Common myeloid progenitor, CD34-positive (primary cell): ENCODE measurements at regions not wholly inside any gene's neighbourhood (a gene's known extent, or its start where the extent isn't known, plus 50 kb on each side); places are given as distances from the start of the nearest gene placed in this dataset.
"Not testable (repeated sequence)": the region's sequence is repeated elsewhere in the genome, so short reads cannot be mapped to it uniquely, and the experiment has no call there.

Experiments
- CTCF ChIA-PET: fragments of 350-600 bp; sonication (Branson Sonifier 250); formaldehyde crosslinking; loops from one replicate; lab custom pipeline; 2021; ENCODE audit warnings: antibody characterized with exemption; lab: Charles Lee
- POLR2A ChIA-PET: fragments of 350-600 bp; sonication (Branson Sonifier 250); formaldehyde crosslinking; loops from one replicate; lab custom pipeline; 2021; ENCODE audit warnings: antibody characterized with exemption; lab: Charles Lee
- DNase-seq, 3 donors: peaks; one replicate each; pipeline versions ENCODE4 v3.0.0 to v3.0.0-alpha.2; 2013
- H3K27ac ChIP-seq, 2 experiments: 1 replicate in 1 of 2; 2 replicates in 1 of 2; pipeline ENCODE4 v1.7.0; 2013; ENCODE audit warnings: inconsistent platforms in 2 of 2, low read length in 2 of 2, mild to moderate bottlenecking in 2 of 2, low read depth in 1 of 2, moderate library complexity in 1 of 2; ENCODE audit not compliant: severe bottlenecking in 2 of 2, insufficient read depth in 1 of 2, poor library complexity in 1 of 2
- H3K27me3 ChIP-seq, 5 experiments: replicated peaks in 2 of 5; 1 replicate in 3 of 5; 2 replicates in 2 of 5; pipeline versions ENCODE4 v1.6.1 to v1.7.0; 2013; ENCODE audit warnings: low read length in 4 of 5, mild to moderate bottlenecking in 2 of 5, moderate library complexity in 2 of 5, inconsistent platforms in 1 of 5; ENCODE audit not compliant: insufficient read depth in 5 of 5, control insufficient read depth in 4 of 5
- H3K36me3 ChIP-seq, 4 experiments: 1 replicate in 2 of 4; 2 replicates in 2 of 4; pipeline versions ENCODE4 v1.6.1 to v1.7.0; 2013; ENCODE audit warnings: low read length in 3 of 4, control low read depth in 1 of 4, mild to moderate bottlenecking in 1 of 4; ENCODE audit not compliant: control insufficient read depth in 4 of 4, insufficient read depth in 4 of 4
- H3K4me1 ChIP-seq, 4 experiments: 1 replicate in 3 of 4; 2 replicates in 1 of 4; pipeline versions ENCODE4 v1.6.1 to v1.7.1; 2013; ENCODE audit warnings: low read length in 3 of 4, mild to moderate bottlenecking in 3 of 4, control low read depth in 1 of 4, inconsistent platforms in 1 of 4, moderate library complexity in 1 of 4; ENCODE audit not compliant: control insufficient read depth in 4 of 4, insufficient read depth in 4 of 4; ENCODE audit errors: control extremely low read depth in 1 of 4
- H3K4me3 ChIP-seq, 7 experiments: 1 replicate in 4 of 7; 2 replicates in 3 of 7; pipeline versions ENCODE4 v1.5.1 to v1.7.0; 2013; ENCODE audit warnings: mild to moderate bottlenecking in 7 of 7, low read length in 6 of 7, moderate library complexity in 6 of 7, inconsistent platforms in 2 of 7, low read depth in 2 of 7, control low read depth in 1 of 7; ENCODE audit not compliant: insufficient read depth in 4 of 7, control insufficient read depth in 1 of 7; ENCODE audit errors: extremely low read depth in 1 of 7
- H3K9me3 ChIP-seq, 5 experiments: 1 replicate in 4 of 5; 2 replicates in 1 of 5; pipeline versions ENCODE4 v1.6.1 to v1.7.1; 2013; ENCODE audit warnings: low read length in 4 of 5, mild to moderate bottlenecking in 2 of 5, inconsistent platforms in 1 of 5, low read depth in 1 of 5, moderate library complexity in 1 of 5; ENCODE audit not compliant: control insufficient read depth in 4 of 5, insufficient read depth in 2 of 5; ENCODE audit errors: control extremely low read depth in 1 of 5
- WGBS: methylation state at CpG from one replicate; pipeline ENCODE4 v1.1.5; 2013; ENCODE audit not compliant: insufficient coverage; 5-methylcytosine and 5-hydroxymethylcytosine counted together

DNA sequence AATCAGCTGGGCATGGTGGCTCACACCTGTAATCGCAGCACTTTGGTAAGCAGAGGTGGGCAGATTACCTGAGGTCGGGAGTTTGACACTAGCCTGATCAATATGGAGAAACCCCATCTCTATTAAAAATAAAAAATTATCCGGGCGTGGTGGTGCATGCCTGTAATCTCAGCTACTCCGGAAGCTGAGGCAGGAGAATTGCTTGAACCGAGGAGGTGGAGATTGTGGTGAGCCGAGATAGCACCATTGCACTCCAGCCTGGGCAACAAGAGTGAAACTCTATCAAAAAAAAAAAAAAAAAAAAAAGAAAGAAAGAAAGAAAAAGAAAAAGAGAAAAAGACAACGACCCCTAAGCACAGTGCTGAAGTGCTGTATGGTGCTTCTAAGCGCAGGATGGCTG, 280.6 kb upstream of the MAF start:
- H3K4me3 ChIP-seq, H3K36me3 ChIP-seq, DNase-seq, H3K27me3 ChIP-seq, H3K9me3 ChIP-seq, H3K4me1 ChIP-seq, CTCF ChIA-PET, H3K27ac ChIP-seq: not testable (repeated sequence)
- POLR2A ChIA-PET, result interaction anchor here (0.7 kb wide), 1 partner anchor 56 kb away, joined by 3 read pairs; no protein-coding TSS in a partner anchor
- 100% methylated on average over 2 of the region's 9 CpGs for WGBS

DNA sequence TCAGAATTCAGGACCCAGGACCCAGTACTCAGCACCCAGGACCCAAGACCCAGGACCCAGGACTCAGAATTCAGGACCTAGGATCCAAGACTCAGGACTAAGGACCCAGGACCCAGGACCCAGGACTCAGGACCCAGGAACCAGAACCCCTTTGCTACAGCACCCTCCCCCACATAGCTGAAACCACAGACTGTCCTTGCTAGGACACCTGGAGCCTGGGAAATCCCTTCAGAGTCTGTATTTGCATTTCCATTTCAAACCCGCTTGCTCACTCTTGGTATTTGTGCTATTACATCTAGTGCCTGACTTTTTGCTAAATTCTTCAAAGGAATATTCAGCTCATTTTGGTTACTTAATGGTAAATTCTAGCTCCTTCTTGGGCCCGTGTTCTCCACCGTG, 275.8 kb upstream of the MAF start:
- 100% methylated on average over 3 of the region's 3 CpGs for WGBS
- H3K9me3 ChIP-seq, result no peaks in the 10 kb centered on the region

DNA sequence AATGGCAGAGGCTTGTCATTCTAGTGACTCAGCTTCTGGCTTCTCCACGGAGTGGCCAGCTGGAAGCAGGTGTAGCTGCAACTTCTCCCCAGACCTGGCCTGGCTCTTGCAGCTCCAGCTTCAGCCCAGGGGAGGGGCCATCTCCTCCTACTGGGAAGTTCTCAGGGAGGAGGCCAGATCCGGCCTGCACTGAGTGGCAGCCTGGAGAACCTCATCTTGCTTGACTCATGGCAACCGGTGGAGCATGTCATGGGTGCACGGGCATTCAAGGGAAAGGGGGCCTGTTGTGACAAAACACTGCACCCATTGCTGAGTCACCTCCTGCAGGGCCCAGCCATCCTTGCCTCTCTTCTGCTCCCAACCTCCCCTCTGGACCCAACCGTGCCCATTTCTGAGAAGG, 273.9 kb upstream of the MAF start:
- Histone ChIP-seq H3K4me3 (no peak overlapping the region), H3K4me1 (no peaks in the 10 kb centered on the region), H3K27ac (no peak overlapping the region), H3K27me3 (no peaks in the 10 kb centered on the region), H3K36me3 (no peaks in the 10 kb centered on the region), H3K9me3 (peaks cover 0 to 2% (median 0%) of the 10 kb centered on the region in 5 experiments)
- WGBS, result 90% methylated on average over 5 of the region's 5 CpGs
- POLR2A ChIA-PET, result no interaction called here
- no peak for DNase-seq
- CTCF ChIA-PET, result no interaction called here

More for the DNA sequence above, 275.8 kb upstream of the MAF start:
- Histone ChIP-seq H3K4me3 (no peak overlapping the region), H3K27ac (no peak overlapping the region), H3K27me3 (no peaks in the 10 kb centered on the region), H3K4me1 (no peaks in the 10 kb centered on the region), H3K36me3 (no peaks in the 10 kb centered on the region)
- no peak for DNase-seq
- ChIA-PET CTCF (no interaction called here), POLR2A (no interaction called here)

DNA sequence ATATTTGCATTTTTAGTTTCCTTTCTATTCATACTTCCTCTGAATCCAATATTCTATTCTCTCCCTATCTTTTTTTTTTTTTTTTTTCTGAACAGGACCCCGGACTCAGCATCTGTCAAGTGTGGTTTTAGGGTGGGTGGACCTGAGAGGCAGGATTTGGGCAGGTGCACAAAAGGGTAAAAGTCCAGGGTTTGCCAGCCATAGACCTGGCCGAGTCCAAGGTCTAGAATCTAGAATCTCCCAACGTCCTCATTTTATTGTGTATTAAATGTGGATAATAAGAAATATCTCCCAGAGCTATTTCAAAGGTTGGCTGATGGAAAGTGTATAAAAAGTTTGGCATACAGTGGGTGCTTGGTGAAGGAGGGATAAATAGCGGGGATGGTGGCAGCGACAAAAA, 273.3 kb upstream of the MAF start:
- peaks cover 0 to 2% (median 0%) of the 10 kb centered on the region in 5 experiments for H3K9me3 ChIP-seq
- CTCF ChIA-PET, result no interaction called here
- POLR2A ChIA-PET, result no interaction called here
- no peaks in the 10 kb centered on the region for H3K27me3 ChIP-seq
- DNase-seq, result no peak
- H3K4me1 ChIP-seq, result no peaks in the 10 kb centered on the region
- H3K27ac ChIP-seq, result no peak overlapping the region
- WGBS, result 100% methylated on average over 2 of the region's 5 CpGs
- no peak overlapping the region for H3K4me3 ChIP-seq
- H3K36me3 ChIP-seq, result no peaks in the 10 kb centered on the region

DNA sequence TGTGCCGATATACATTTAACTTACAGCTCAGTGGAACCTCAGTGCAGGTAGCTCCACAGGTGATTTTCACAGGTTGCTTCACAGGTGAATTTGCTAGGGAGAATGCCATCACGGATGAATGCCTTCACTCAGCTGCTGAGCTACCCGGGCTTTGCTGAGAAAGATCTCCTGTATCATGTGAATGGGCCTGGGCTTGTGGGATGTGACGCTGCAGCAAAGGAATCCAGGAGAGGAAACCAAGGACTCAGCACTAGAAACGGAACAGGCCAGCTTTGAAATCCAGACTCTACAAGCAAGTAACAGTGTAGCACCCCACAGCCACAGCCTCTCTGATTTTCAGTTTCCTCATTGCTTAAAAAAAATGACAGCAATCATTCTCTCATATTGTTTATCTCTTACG, 271.4 kb upstream of the MAF start:
- CTCF ChIA-PET, result no interaction called here
- 95% methylated on average over 4 of the region's 6 CpGs for WGBS

DNA sequence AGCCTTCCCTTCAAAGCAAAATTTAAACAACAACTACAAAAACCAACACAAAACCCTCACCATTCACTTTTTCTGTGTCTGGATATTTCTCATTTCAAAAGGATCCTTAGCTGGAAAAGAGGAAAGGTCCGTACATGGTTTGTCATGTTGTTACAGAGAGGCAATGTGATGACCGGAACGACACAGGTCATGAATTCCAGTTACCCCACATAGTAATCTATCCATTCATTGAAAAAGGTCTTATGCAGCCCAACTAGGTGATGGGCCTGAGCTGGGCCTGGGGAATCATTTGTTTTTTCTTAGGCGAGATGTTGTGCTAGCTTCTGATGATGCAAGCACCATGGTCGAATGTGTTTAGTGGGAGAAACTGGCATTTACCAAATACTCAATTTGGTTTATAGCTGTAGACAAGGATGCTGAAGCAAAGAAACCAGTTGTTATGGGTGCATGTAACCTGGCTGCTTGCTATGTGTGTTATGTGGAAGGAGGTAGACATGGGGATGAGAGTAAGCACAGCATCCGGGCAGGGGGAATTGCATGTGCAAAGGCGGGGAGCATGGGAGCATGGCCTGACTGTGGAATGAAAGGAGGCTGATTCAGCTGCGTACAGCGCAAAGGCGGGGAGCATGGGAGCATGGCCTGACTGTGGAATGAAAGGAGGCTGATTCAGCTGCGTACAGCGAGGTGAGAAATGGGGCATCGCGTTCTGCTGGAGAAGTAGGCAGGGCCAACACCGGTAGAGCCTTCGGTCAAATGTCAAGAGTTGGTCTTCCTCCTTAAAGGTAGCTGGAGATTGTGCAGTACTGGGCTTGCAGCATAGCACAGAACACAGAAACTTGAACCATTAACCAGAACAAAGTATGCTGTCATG, 269.7 kb upstream of the MAF start:
- CTCF ChIA-PET, result no interaction called here
- Histone ChIP-seq H3K9me3 (peaks cover 0 to 2% (median 0%) of the 10 kb centered on the region in 5 experiments), H3K27ac (no peak overlapping the region), H3K27me3 (no peaks in the 10 kb centered on the region), H3K4me1 (peaks cover 0 to 3% (median 1%) of the 10 kb centered on the region in 4 experiments), H3K4me3 (no peak overlapping the region), H3K36me3 (no peaks in the 10 kb centered on the region)
- no peak for DNase-seq
- POLR2A ChIA-PET, result no interaction called here
- 97% methylated on average over 13 of the region's 16 CpGs for WGBS

More for the DNA sequence above, 271.4 kb upstream of the MAF start:
- POLR2A ChIA-PET, result no interaction called here
- peaks cover 0 to 2% (median 0%) of the 10 kb centered on the region in 5 experiments for H3K9me3 ChIP-seq
- no peak overlapping the region for H3K4me3 ChIP-seq
- no peaks in the 10 kb centered on the region for H3K27me3 ChIP-seq
- H3K36me3 ChIP-seq, result no peaks in the 10 kb centered on the region
- H3K27ac ChIP-seq, result no peak overlapping the region
- no peaks in the 10 kb centered on the region for H3K4me1 ChIP-seq
- no peak for DNase-seq

DNA sequence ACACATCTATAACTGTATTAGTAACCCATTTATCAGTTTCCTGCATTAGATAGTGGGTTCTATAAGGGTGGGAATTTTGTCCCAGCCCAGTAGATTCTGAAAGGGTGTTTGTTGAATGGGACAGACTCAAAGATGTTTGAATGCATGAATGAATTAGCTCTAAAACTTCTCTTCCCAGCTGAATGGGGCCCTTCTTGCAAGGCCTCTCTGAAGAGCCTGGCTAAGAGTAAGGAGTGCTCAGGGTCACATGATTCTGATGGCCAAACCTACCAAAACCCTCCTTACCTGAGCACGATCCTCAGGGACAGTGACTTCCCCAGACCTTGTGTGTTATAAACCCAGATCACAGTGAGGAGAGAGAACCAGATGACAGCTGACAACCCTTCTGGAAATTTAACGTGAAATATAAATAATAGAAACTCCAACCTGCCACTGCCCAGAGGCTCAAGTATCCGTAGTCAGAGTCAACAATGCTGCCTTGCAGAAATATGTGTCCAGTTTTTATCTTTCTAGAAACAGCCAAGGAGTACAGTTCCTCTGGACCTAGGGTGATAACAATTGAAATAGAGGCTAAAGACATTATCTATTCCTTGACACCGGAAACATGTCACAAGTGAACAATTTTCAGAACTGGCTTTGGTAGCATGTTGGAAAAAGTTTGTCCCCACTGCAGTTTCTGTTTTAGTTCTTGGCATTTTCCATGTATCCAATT, 268.9 kb upstream of the MAF start:
- POLR2A ChIA-PET, result no interaction called here
- Histone ChIP-seq H3K4me1 (peaks cover 4 to 11% (median 7%) of the 10 kb centered on the region in 4 experiments), H3K9me3 (peaks cover 0 to 2% (median 0%) of the 10 kb centered on the region in 5 experiments), H3K27me3 (no peaks in the 10 kb centered on the region), H3K27ac (no peak overlapping the region), H3K4me3 (no peak overlapping the region), H3K36me3 (no peaks in the 10 kb centered on the region)
- peak; percentile 16 to 59 (median 30) for DNase-seq
- CTCF ChIA-PET, result no interaction called here
- WGBS, result 83% methylated on average over 3 of the region's 4 CpGs
